Vagina (tissue), 2 donors: ENCODE measurements at regions not wholly inside any gene's neighbourhood (a gene's known extent, or its start where the extent isn't known, plus 50 kb on each side); places are given as distances from the start of the nearest gene placed in this dataset.

Experiments used
- DNase-seq, 2 donors: peaks; one replicate each; pipeline ENCODE4 v3.0.0-alpha.2; 2017; ENCODE audit errors: extremely low spot score in 2 of 2
- H3K27ac ChIP-seq: fragments of 200-600 bp; sonication (generic); one replicate; pipeline ENCODE4 v1.5.1; 2019
- H3K27me3 ChIP-seq: fragments of 200-600 bp; sonication (generic); one replicate; pipeline ENCODE4 v1.5.1; 2019
- H3K36me3 ChIP-seq, 2 donors: fragments of 200-600 bp; sonication (generic); one replicate each; pipeline ENCODE4 v1.5.1; 2017 to 2019
- H3K4me1 ChIP-seq: fragments of 200-600 bp; sonication (generic); one replicate; pipeline ENCODE4 v1.5.1; 2019
- H3K4me3 ChIP-seq, 2 donors: fragments of 200-600 bp; sonication (generic); 1 replicate in 1 of 2; 2 replicates in 1 of 2; pipeline ENCODE4 v1.5.1; 2016 to 2019
- H3K9me3 ChIP-seq: fragments of 200-600 bp; sonication (generic); one replicate; pipeline ENCODE4 v1.5.1; 2019
- CTCF ChIP-seq, 3 experiments: fragments of 450-650 bp in 2 of 3; fragments of 200-600 bp in 1 of 3; sonication (generic) in 1 of 3; IDR thresholded peaks; one replicate each; pipeline ENCODE4 v1.5.1; 2017 to 2019; ENCODE audit warnings: antibody characterized with exemption in 3 of 3, mild to moderate bottlenecking in 2 of 3, moderate library complexity in 2 of 3
- POLR2A ChIP-seq, 2 donors: fragments of 450-650 bp; IDR thresholded peaks; one replicate each; pipeline ENCODE4 v1.6.1; 2017; ENCODE audit warnings: antibody characterized with exemption in 2 of 2, mild to moderate bottlenecking in 2 of 2, moderate library complexity in 2 of 2
- POLR2AphosphoS5 ChIP-seq, 2 donors: sonication (generic); formaldehyde crosslinking; IDR thresholded peaks; one replicate each; pipeline ENCODE4 v1.9.0; 2017; ENCODE audit warnings: antibody characterized with exemption in 2 of 2, mild to moderate bottlenecking in 2 of 2, low read depth in 1 of 2; ENCODE audit not compliant: insufficient read depth in 1 of 2
- intact Hi-C: fragments of 100-400 bp; cut with DNase I; formaldehyde crosslinking; loops from one replicate; pipeline ENCODE4 v1.15.1; 2023

DNA sequence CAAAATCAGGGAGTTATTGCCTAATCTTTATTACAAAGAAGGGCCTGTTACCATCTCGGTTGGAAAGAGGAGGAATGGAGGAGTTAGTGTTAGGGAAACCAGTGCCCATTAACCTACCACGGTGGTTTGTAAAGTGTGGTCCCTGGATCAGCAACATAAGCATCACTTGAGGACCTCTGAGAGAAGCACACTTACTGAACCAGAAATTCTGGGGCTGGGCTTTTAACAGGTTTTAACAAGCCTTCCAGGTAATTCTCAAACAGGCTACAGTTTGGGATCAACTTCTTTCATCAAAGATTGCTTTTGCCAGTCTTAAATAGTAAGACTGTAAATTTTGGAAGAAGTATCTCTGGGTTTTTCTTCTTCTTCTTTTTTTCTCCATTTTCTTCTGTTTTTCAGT is 329.5 kb upstream of the JAG1 start:
- peak overlapping the region; percentile 15 for H3K27ac ChIP-seq
- intact Hi-C loops, result no loop called here

GRCh38 chr20:11008444-11009033 is 334.7 kb upstream of the JAG1 start:
- no peaks in the 10 kb centered on the region for H3K36me3 ChIP-seq
- no peak overlapping the region for H3K4me3 ChIP-seq
- H3K4me1 ChIP-seq, result peaks cover 4% of the 10 kb centered on the region
- H3K27ac ChIP-seq, result no peak overlapping the region
- intact Hi-C loops, result loop anchor here (2.0 kb wide), 1 partner anchor 20 kb away; no protein-coding TSS in a partner anchor
- TF ChIP-seq POLR2AphosphoS5 (IDR thresholded peaks at IDR 0.05; ENCODE audit: insufficient read depth in 1 of 2, low read depth in 1 of 2), result no peak
- TF ChIP-seq POLR2A (IDR thresholded peaks at IDR 0.05), result no peak
- H3K9me3 ChIP-seq, result no peaks in the 10 kb centered on the region
- DNase-seq, result no peak
- H3K27me3 ChIP-seq, result no peaks in the 10 kb centered on the region

More for the DNA sequence above, 329.5 kb upstream of the JAG1 start:
- H3K27me3 ChIP-seq, result no peaks in the 10 kb centered on the region
- TF ChIP-seq POLR2A (IDR thresholded peaks at IDR 0.05) (no peak), CTCF (IDR thresholded peaks at IDR 0.05) (no peak), POLR2AphosphoS5 (IDR thresholded peaks at IDR 0.05; ENCODE audit: insufficient read depth in 1 of 2, low read depth in 1 of 2) (no peak)
- H3K4me1 ChIP-seq, result peaks cover 11% of the 10 kb centered on the region
- no peaks in the 10 kb centered on the region for H3K36me3 ChIP-seq
- DNase-seq, result no peak
- no peak overlapping the region for H3K4me3 ChIP-seq
- H3K9me3 ChIP-seq, result no peaks in the 10 kb centered on the region

GRCh38 chr20:11011653-11012052 is 337.9 kb upstream of the JAG1 start:
- no peak for TF ChIP-seq CTCF (IDR thresholded peaks at IDR 0.05)
- no peak for TF ChIP-seq POLR2A (IDR thresholded peaks at IDR 0.05)
- Histone ChIP-seq H3K36me3 (no peaks in the 10 kb centered on the region), H3K27ac (no peak overlapping the region), H3K4me3 (no peak overlapping the region), H3K9me3 (no peaks in the 10 kb centered on the region), H3K4me1 (peaks cover 6% of the 10 kb centered on the region), H3K27me3 (no peaks in the 10 kb centered on the region)
- intact Hi-C loops, result no loop called here
- no peak for DNase-seq

DNA sequence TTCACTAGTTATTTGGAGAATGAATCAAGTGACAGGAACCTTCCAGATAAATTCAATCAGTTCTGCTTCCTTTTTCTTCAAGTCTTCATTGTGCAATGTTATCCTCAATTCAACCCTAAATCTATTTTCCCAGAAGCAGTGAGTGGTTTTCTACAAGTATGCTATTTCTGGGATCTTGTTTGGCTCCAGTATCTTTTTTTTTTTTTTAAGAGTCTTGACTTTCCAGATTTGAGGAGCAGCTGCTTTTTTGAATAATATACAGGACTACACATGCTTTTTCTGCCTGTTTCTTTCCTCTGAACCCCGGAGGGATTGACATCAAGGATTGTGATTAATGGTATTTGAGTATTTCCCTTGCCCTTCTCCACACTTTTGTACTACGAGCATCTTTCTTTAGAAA is 339.2 kb upstream of the JAG1 start:
- H3K4me1 ChIP-seq, result peaks cover 6% of the 10 kb centered on the region
- H3K4me3 ChIP-seq, result no peak overlapping the region
- no peak for TF ChIP-seq POLR2A (IDR thresholded peaks at IDR 0.05)
- TF ChIP-seq POLR2AphosphoS5 (IDR thresholded peaks at IDR 0.05; ENCODE audit: insufficient read depth in 1 of 2, low read depth in 1 of 2), result peak in 1 of 2 donors; percentile 83
- no peaks in the 10 kb centered on the region for H3K9me3 ChIP-seq
- peak overlapping the region; percentile 40 for H3K27ac ChIP-seq
- no peaks in the 10 kb centered on the region for H3K27me3 ChIP-seq
- H3K36me3 ChIP-seq, result no peaks in the 10 kb centered on the region
- intact Hi-C loops, result no loop called here
- DNase-seq, result no peak

DNA sequence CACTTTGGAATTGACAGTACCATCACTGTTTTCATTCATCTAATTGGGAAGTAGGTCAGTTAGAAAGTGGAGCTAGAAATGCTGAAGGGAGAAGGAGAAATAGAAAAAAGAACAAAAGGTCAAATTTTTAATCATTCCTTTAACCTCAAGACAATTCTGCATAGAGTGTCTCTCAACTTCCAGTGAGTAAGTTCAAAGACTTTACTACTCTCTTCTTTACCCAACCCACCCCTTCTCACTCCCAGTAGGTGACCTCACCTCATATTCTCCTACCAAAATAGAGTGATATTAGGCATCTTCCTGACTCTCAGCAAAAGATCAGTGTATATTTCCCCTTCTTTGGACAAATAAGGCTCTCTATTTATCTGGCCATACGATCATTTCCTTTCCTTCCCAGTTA is 340.0 kb upstream of the JAG1 start:
- no peaks in the 10 kb centered on the region for H3K9me3 ChIP-seq
- peaks cover 6% of the 10 kb centered on the region for H3K4me1 ChIP-seq
- H3K27ac ChIP-seq, result no peak overlapping the region
- no peaks in the 10 kb centered on the region for H3K27me3 ChIP-seq
- no peak for TF ChIP-seq POLR2AphosphoS5 (IDR thresholded peaks at IDR 0.05; ENCODE audit: insufficient read depth in 1 of 2, low read depth in 1 of 2)
- TF ChIP-seq POLR2A (IDR thresholded peaks at IDR 0.05), result no peak
- no peak for TF ChIP-seq CTCF (IDR thresholded peaks at IDR 0.05)
- H3K36me3 ChIP-seq, result no peaks in the 10 kb centered on the region
- no peak overlapping the region for H3K4me3 ChIP-seq
- DNase-seq, result no peak
- intact Hi-C loops, result no loop called here

DNA sequence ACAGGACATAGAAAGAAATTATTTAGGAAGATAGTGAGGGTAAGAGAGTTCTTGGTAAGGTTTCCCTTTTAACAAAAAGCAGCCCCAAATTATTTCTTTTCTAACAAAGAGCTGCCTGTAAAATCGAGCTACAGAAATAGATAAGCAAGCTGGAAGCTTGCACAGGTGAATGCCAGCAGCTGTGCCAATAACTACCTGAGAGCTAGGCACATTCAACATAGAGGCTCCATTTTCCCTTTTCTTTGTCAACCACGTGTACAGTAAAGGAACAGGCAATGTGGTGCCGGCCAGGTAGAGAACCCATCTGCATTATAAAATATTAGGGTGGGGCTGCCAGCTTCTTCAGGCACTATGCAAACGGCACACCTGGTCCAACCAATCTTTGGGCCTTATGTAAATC is 341.6 kb upstream of the JAG1 start:
- TF ChIP-seq CTCF (IDR thresholded peaks at IDR 0.05) (no peak), POLR2AphosphoS5 (IDR thresholded peaks at IDR 0.05; ENCODE audit: insufficient read depth in 1 of 2, low read depth in 1 of 2) (no peak), POLR2A (IDR thresholded peaks at IDR 0.05) (no peak)
- H3K36me3 ChIP-seq, result no peaks in the 10 kb centered on the region
- no peak overlapping the region for H3K27ac ChIP-seq
- no peaks in the 10 kb centered on the region for H3K27me3 ChIP-seq
- peaks cover 6% of the 10 kb centered on the region for H3K4me1 ChIP-seq
- H3K4me3 ChIP-seq, result no peak overlapping the region
- intact Hi-C loops, result no loop called here
- no peak for DNase-seq
- H3K9me3 ChIP-seq, result no peaks in the 10 kb centered on the region
